Lower lobe of right lung (tissue), 2 donors: ENCODE measurements at regions not wholly inside any gene's neighbourhood (a gene's known extent, or its start where the extent isn't known, plus 50 kb on each side); places are given as distances from the start of the nearest gene placed in this dataset.

ENCODE experiments used
- ATAC-seq, 2 donors: fragments of 200-7000 bp; cut with Tn5 transposase; one replicate each; pipeline ENCODE4 v1.9.1; 2020 to 2022; ENCODE audit warnings: mild to moderate bottlenecking in 2 of 2, moderate library complexity in 2 of 2
- DNase-seq: peaks from one replicate; pipeline ENCODE4 v3.0.0-alpha.2; 2020
- H3K27ac ChIP-seq: fragments of 200-600 bp; one replicate; pipeline ENCODE4 v1.8.0; 2022
- H3K27me3 ChIP-seq: fragments of 200-600 bp; one replicate; pipeline ENCODE4 v1.8.0; 2022; ENCODE audit warnings: low read depth
- H3K36me3 ChIP-seq: fragments of 200-600 bp; one replicate; pipeline ENCODE4 v1.8.0; 2022; ENCODE audit warnings: mild to moderate bottlenecking
- H3K4me1 ChIP-seq: fragments of 200-600 bp; one replicate; pipeline ENCODE4 v1.8.0; 2022
- H3K4me3 ChIP-seq: fragments of 200-600 bp; one replicate; pipeline ENCODE4 v1.8.0; 2022; ENCODE audit warnings: mild to moderate bottlenecking
- H3K9me3 ChIP-seq: fragments of 200-600 bp; one replicate; pipeline ENCODE4 v1.8.0; 2022
- CTCF ChIP-seq: fragments of 200-600 bp; IDR thresholded peaks from one replicate; pipeline ENCODE4 v1.8.0; 2022; ENCODE audit warnings: antibody characterized with exemption, mild to moderate bottlenecking
- intact Hi-C: fragments of 100-400 bp; cut with DNase I; formaldehyde crosslinking; loops from one replicate; pipeline ENCODE4 v1.11.0; 2022
- donor health status: DM: no; HTN: yes; CAD: no; lungs with severe emphysema.

- Histone ChIP-seq H3K27ac (no peak overlapping the region), H3K4me1 (no peaks in the 10 kb centered on the region), H3K4me3 (no peak overlapping the region), H3K9me3 (no peaks in the 10 kb centered on the region), H3K27me3 (no peaks in the 10 kb centered on the region), H3K36me3 (no peaks in the 10 kb centered on the region)
- no peak for TF ChIP-seq CTCF
- DNase-seq: no peak
- intact Hi-C loops: no loop called here
- ATAC-seq: no peak
Measured at GRCh38 chr3:25291481-25291905, 136.6 kb upstream of the RARB start.

GRCh38 chr3:25292036-25292435 is 136.0 kb upstream of the RARB start:
- Histone ChIP-seq H3K27ac (no peak overlapping the region), H3K27me3 (no peaks in the 10 kb centered on the region)
- intact Hi-C loops: no loop called here

GRCh38 chr3:25292595-25292994 is 135.5 kb upstream of the RARB start:
- Histone ChIP-seq H3K4me3 (no peak overlapping the region), H3K27ac (no peak overlapping the region)
- no peak for TF ChIP-seq CTCF

More at GRCh38 chr3:25292036-25292435, 136.0 kb upstream of the RARB start:
- no peaks in the 10 kb centered on the region for H3K9me3 ChIP-seq
- no peak for DNase-seq
- H3K36me3 ChIP-seq: no peaks in the 10 kb centered on the region
- no peaks in the 10 kb centered on the region for H3K4me1 ChIP-seq
- TF ChIP-seq CTCF: no peak
- no peak overlapping the region for H3K4me3 ChIP-seq
- ATAC-seq: no peak

GRCh38 chr3:25293736-25294135 is 134.3 kb upstream of the RARB start:
- no peak overlapping the region for H3K4me3 ChIP-seq
- H3K4me1 ChIP-seq: no peaks in the 10 kb centered on the region
- no peak for ATAC-seq
- H3K9me3 ChIP-seq: no peaks in the 10 kb centered on the region
- intact Hi-C loops: no loop called here
- H3K27me3 ChIP-seq: no peaks in the 10 kb centered on the region
- no peak for TF ChIP-seq CTCF
- no peak overlapping the region for H3K27ac ChIP-seq
- no peaks in the 10 kb centered on the region for H3K36me3 ChIP-seq
- no peak for DNase-seq

More at GRCh38 chr3:25292595-25292994, 135.5 kb upstream of the RARB start:
- Histone ChIP-seq H3K27me3 (no peaks in the 10 kb centered on the region), H3K36me3 (no peaks in the 10 kb centered on the region), H3K9me3 (no peaks in the 10 kb centered on the region), H3K4me1 (no peaks in the 10 kb centered on the region)
- ATAC-seq (no peak), DNase-seq (no peak)
- intact Hi-C loops: no loop called here

GRCh38 chr3:25294169-25294805 is 133.8 kb upstream of the RARB start:
- DNase-seq (no peak), ATAC-seq (no peak)
- no peaks in the 10 kb centered on the region for H3K36me3 ChIP-seq
- H3K4me3 ChIP-seq: no peak overlapping the region
- H3K4me1 ChIP-seq: no peaks in the 10 kb centered on the region
- no peaks in the 10 kb centered on the region for H3K27me3 ChIP-seq
- H3K9me3 ChIP-seq: no peaks in the 10 kb centered on the region
- no peak overlapping the region for H3K27ac ChIP-seq
- intact Hi-C loops: no loop called here
- TF ChIP-seq CTCF: no peak
